ENCODE measurements at regions not wholly inside any gene's neighbourhood (a gene's known extent, or its start where the extent isn't known, plus 50 kb on each side); places are given as distances from the start of the nearest gene placed in this dataset.

GRCh38 chr6:3620389-3620788 is 131.1 kb downstream of the PXDC1 start:
- no peak overlapping the region for H3K4me3 ChIP-seq (ENCODE audit: low read depth, low read length)
- no peak for DNase-seq (ENCODE audit: low read depth)
- no peak for TF ChIP-seq CTCF (IDR thresholded peaks at IDR 0.05; ENCODE audit: control insufficient read depth, extremely low read depth, insufficient read depth)

- DNase-seq (ENCODE audit: low read depth): no peak
- no peak for TF ChIP-seq CTCF (IDR thresholded peaks at IDR 0.05; ENCODE audit: control insufficient read depth, extremely low read depth, insufficient read depth)
- H3K4me3 ChIP-seq (ENCODE audit: low read depth, low read length): no peak overlapping the region
These were observed 131.7 kb downstream of the PXDC1 start for GRCh38 chr6:3619800-3620199.

GRCh38 chr6:3619201-3619600 is 132.3 kb downstream of the PXDC1 start:
- DNase-seq (ENCODE audit: low read depth): no peak
- H3K4me3 ChIP-seq (ENCODE audit: low read depth, low read length): no peak overlapping the region
- TF ChIP-seq CTCF (IDR thresholded peaks at IDR 0.05; ENCODE audit: control insufficient read depth, extremely low read depth, insufficient read depth): no peak

GRCh38 chr6:3618642-3619041 is 132.9 kb downstream of the PXDC1 start:
- no peak overlapping the region for H3K4me3 ChIP-seq (ENCODE audit: low read depth, low read length)
- no peak for DNase-seq (ENCODE audit: low read depth)
- no peak for TF ChIP-seq CTCF (IDR thresholded peaks at IDR 0.05; ENCODE audit: control insufficient read depth, extremely low read depth, insufficient read depth)

GRCh38 chr6:3617681-3618311 is 133.7 kb downstream of the PXDC1 start:
- DNase-seq (ENCODE audit: low read depth): no peak
- no peak for TF ChIP-seq CTCF (IDR thresholded peaks at IDR 0.05; ENCODE audit: control insufficient read depth, extremely low read depth, insufficient read depth)
- H3K4me3 ChIP-seq (ENCODE audit: low read depth, low read length): no peak overlapping the region

- DNase-seq (ENCODE audit: low read depth): no peak
- H3K4me3 ChIP-seq (ENCODE audit: low read depth, low read length): no peak overlapping the region
- no peak for TF ChIP-seq CTCF (IDR thresholded peaks at IDR 0.05; ENCODE audit: control insufficient read depth, extremely low read depth, insufficient read depth)
These were observed 134.3 kb downstream of the PXDC1 start for GRCh38 chr6:3617192-3617631.

- TF ChIP-seq CTCF (IDR thresholded peaks at IDR 0.05; ENCODE audit: control insufficient read depth, extremely low read depth, insufficient read depth): no peak
- DNase-seq (ENCODE audit: low read depth): no peak
- H3K4me3 ChIP-seq (ENCODE audit: low read depth, low read length): no peak overlapping the region
These were observed 134.8 kb downstream of the PXDC1 start for GRCh38 chr6:3616565-3617176.
